ENCODE measurements at regions not wholly inside any gene's neighbourhood (a gene's known extent, or its start where the extent isn't known, plus 50 kb on each side); places are given as distances from the start of the nearest gene placed in this dataset.

GRCh38 chr2:48856657-48857056 is 101.1 kb upstream of the LHCGR start:
- H3K23ac ChIP-seq (ENCODE audit: insufficient read length), result no peak overlapping the region
- FAIRE-seq (no peak), DNase-seq (ENCODE audit: low read depth in 1 of 2, low spot score in 2 of 2) (no peak)
- no peak overlapping the region for H3K27ac ChIP-seq (ENCODE audit: low read depth, low read length)
- no peak overlapping the region for H3K56ac ChIP-seq (replicated peaks; ENCODE audit: insufficient read length, low read depth, low read length)
- TF ChIP-seq KDM4A (IDR thresholded peaks at IDR 0.05; ENCODE audit: low read depth, low read length, severe bottlenecking) (no peak), TCF12 (IDR thresholded peaks at IDR 0.05; ENCODE audit: low read depth, low read length) (no peak), CHD2 (IDR thresholded peaks at IDR 0.05; ENCODE audit: low read length) (no peak), CTCF (IDR thresholded peaks at IDR 0.05; ENCODE audit: control extremely low read depth in 1 of 3, insufficient read depth in 1 of 3, low read depth in 1 of 3, low read length in 3 of 3) (no peak), EZH2 (IDR thresholded peaks at IDR 0.05; ENCODE audit: low read depth, low read length, severe bottlenecking) (no peak), ZNF274 (IDR thresholded peaks at IDR 0.05; ENCODE audit: borderline replicate concordance, extremely low read depth, low read length) (no peak), YY1 (IDR thresholded peaks at IDR 0.05; ENCODE audit: low read depth, low read length) (no peak)
- no peak overlapping the region for H2BK15ac ChIP-seq (ENCODE audit: low read length)
- no peaks in the 10 kb centered on the region for H4K20me1 ChIP-seq (replicated peaks in 1 of 2; ENCODE audit: control insufficient read depth in 1 of 2, insufficient read depth in 2 of 2, low read length in 2 of 2)
- POLR2A ChIA-PET (ENCODE audit: partially characterized antibody), result interaction anchor here (0.8 kb wide), 1 partner anchor 18 kb away, joined by 4 read pairs; no protein-coding TSS in a partner anchor
- no peaks in the 10 kb centered on the region for H3K79me1 ChIP-seq (ENCODE audit: low read depth, low read length)
- H3K9me3 ChIP-seq (ENCODE audit: insufficient read depth in 2 of 2, low read depth in 1 of 2, low read length in 1 of 2), result no peaks in the 10 kb centered on the region
- no peak overlapping the region for H3K18ac ChIP-seq (ENCODE audit: extremely low read depth, low read length)
- no peak overlapping the region for H4K91ac ChIP-seq (replicated peaks; ENCODE audit: insufficient read length, low read length)
- H3K4me2 ChIP-seq (ENCODE audit: insufficient read depth in 1 of 2, low read depth in 2 of 2, low read length in 2 of 2), result no peak overlapping the region
- no peaks in the 10 kb centered on the region for H3K23me2 ChIP-seq (ENCODE audit: low read depth, low read length)
- H3K4me3 ChIP-seq (ENCODE audit: extremely low read depth in 1 of 4, insufficient read depth in 2 of 4, low read depth in 3 of 4, low read length in 4 of 4), result no peak overlapping the region
- no peak overlapping the region for H2BK12ac ChIP-seq (ENCODE audit: low read depth, low read length)
- no peak overlapping the region for H4K8ac ChIP-seq (ENCODE audit: extremely low read depth, insufficient read depth, low read length)
- CTCF ChIA-PET (ENCODE audit: partially characterized antibody), result no interaction called here
- H3K4me1 ChIP-seq (replicated peaks in 1 of 4; ENCODE audit: control insufficient read depth in 3 of 4, insufficient read depth in 4 of 4, low read length in 3 of 4), result no peaks in the 10 kb centered on the region
- H2AFZ ChIP-seq (ENCODE audit: low read length), result no peak overlapping the region
- H2BK5ac ChIP-seq (ENCODE audit: low read depth, low read length), result no peak overlapping the region
- no peak overlapping the region for H3K4ac ChIP-seq (replicated peaks; ENCODE audit: insufficient read length, low read depth, low read length)
- H4K5ac ChIP-seq (ENCODE audit: insufficient read length, low read depth, low read length), result no peak overlapping the region
- H3K14ac ChIP-seq (ENCODE audit: insufficient read length), result no peak overlapping the region
- H3K9ac ChIP-seq (replicated peaks in 1 of 4; ENCODE audit: extremely low read depth in 1 of 4, low read depth in 3 of 4, low read length in 3 of 4), result no peak overlapping the region
- no peak overlapping the region for H2BK20ac ChIP-seq (ENCODE audit: low read length)
- no peaks in the 10 kb centered on the region for H3K79me2 ChIP-seq (ENCODE audit: control insufficient read depth in 1 of 2, insufficient read depth in 2 of 2, low read length in 2 of 2)
- no peaks in the 10 kb centered on the region for H3K36me3 ChIP-seq (ENCODE audit: control insufficient read depth in 2 of 4, insufficient read depth in 4 of 4, low read length in 3 of 4)
- no peak overlapping the region for H2AK5ac ChIP-seq (ENCODE audit: low read depth, low read length)
- H2BK120ac ChIP-seq (replicated peaks; ENCODE audit: low read depth, low read length), result no peak overlapping the region
- H3K27me3 ChIP-seq (replicated peaks in 1 of 4; ENCODE audit: control insufficient read depth in 3 of 4, extremely low read depth in 1 of 4, insufficient read depth in 3 of 4, low read length in 3 of 4), result no peaks in the 10 kb centered on the region; a peak in 1 of 7 replicates
- 90% methylated on average over 3 of the region's 3 CpGs; no CpG with 5 or more reads in 1 of the 2 experiments for WGBS, 2 experiments (ENCODE audit: extremely low coverage in 1 of 2, insufficient coverage in 1 of 2, insufficient read length in 1 of 2, insufficient replicate concordance in 2 of 2, low coverage in 1 of 2, low lambda C conversion rate in 2 of 2, missing lambda C conversion rate in 1 of 2)
